ENCODE measurements at regions not wholly inside any gene's neighbourhood (a gene's known extent, or its start where the extent isn't known, plus 50 kb on each side); places are given as distances from the start of the nearest gene placed in this dataset.
"Not testable (repeated sequence)": the region's sequence is repeated elsewhere in the genome, so short reads cannot be mapped to it uniquely, and the experiment has no call there.

- H3K27ac ChIP-seq (ENCODE audit: low read length), result no peak overlapping the region
- no TSS peak for BruUV-seq (replicated peaks)
- in situ Hi-C loops (cut with HindIII; ENCODE audit: low pct_unique_long_range_greater_than_20kb, low sequenced_read_pairs) (no loop called here), intact Hi-C loops (cut with micrococcal nuclease; ENCODE audit: unreplicated experiment) (no loop called here)
- DNase-seq (ENCODE audit: low read depth, low spot score) (no peak), ATAC-seq (no peak)
- H3K36me3 ChIP-seq (ENCODE audit: control insufficient read depth, insufficient read depth, low read length), result no peaks in the 10 kb centered on the region
- no peak overlapping the region for H3K4me3 ChIP-seq (ENCODE audit: low read depth in 2 of 2, low read length in 2 of 2)
- TF ChIP-seq REST (IDR thresholded peaks at IDR 0.05; ENCODE audit: insufficient read depth in 1 of 2, low read depth in 2 of 2, low read length in 1 of 2) (no peak), CTCF (IDR thresholded peaks at IDR 0.05) (no peak), SIN3A (IDR thresholded peaks at IDR 0.05; ENCODE audit: borderline replicate concordance, insufficient read depth, low read depth, low read length) (no peak), TCF7L2 (IDR thresholded peaks at IDR 0.05; ENCODE audit: low read depth, low read length) (no peak), POLR2AphosphoS5 (IDR thresholded peaks at IDR 0.05; ENCODE audit: low read depth, low read length) (no peak)
- no peaks in the 10 kb centered on the region for H3K4me1 ChIP-seq (ENCODE audit: control insufficient read depth, insufficient read depth, low read length)
- H3K9me3 ChIP-seq (ENCODE audit: control insufficient read depth, insufficient read depth, low read depth, low read length), result no peaks in the 10 kb centered on the region
- H3K27me3 ChIP-seq (ENCODE audit: control insufficient read depth, insufficient read depth, low read length), result no peaks in the 10 kb centered on the region
- CTCF ChIA-PET, result no interaction called here
- POLR2A ChIA-PET, result no interaction called here
Measured at GRCh38 chr3:81068546-81068945, 692.9 kb downstream of the GBE1 start.

GRCh38 chr3:81063896-81064295 lies 697.5 kb downstream of the GBE1 start:
- ATAC-seq, result no peak
- in situ Hi-C loops (cut with HindIII; ENCODE audit: low pct_unique_long_range_greater_than_20kb, low sequenced_read_pairs) (no loop called here), intact Hi-C loops (cut with micrococcal nuclease; ENCODE audit: unreplicated experiment) (no loop called here)
- Histone ChIP-seq H3K36me3 (ENCODE audit: control insufficient read depth, insufficient read depth, low read length) (no peaks in the 10 kb centered on the region), H3K4me1 (ENCODE audit: control insufficient read depth, insufficient read depth, low read length) (no peaks in the 10 kb centered on the region), H3K9me3 (ENCODE audit: control insufficient read depth, insufficient read depth, low read depth, low read length) (no peaks in the 10 kb centered on the region), H3K27me3 (ENCODE audit: control insufficient read depth, insufficient read depth, low read length) (no peaks in the 10 kb centered on the region), H3K27ac (ENCODE audit: low read length) (no peak overlapping the region), H3K4me3 (ENCODE audit: low read depth in 2 of 2, low read length in 2 of 2) (no peak overlapping the region)
- DNase-seq (ENCODE audit: low read depth, low spot score), result no peak
- TF ChIP-seq REST (IDR thresholded peaks at IDR 0.05; ENCODE audit: insufficient read depth in 1 of 2, low read depth in 2 of 2, low read length in 1 of 2) (no peak), CTCF (IDR thresholded peaks at IDR 0.05) (no peak), POLR2AphosphoS5 (IDR thresholded peaks at IDR 0.05; ENCODE audit: low read depth, low read length) (no peak)
- BruUV-seq (replicated peaks), result no TSS peak
- ChIA-PET POLR2A (no interaction called here), CTCF (no interaction called here)

- ATAC-seq; H3K9me3 ChIP-seq (ENCODE audit: control insufficient read depth, insufficient read depth, low read depth, low read length); H3K4me1 ChIP-seq (ENCODE audit: control insufficient read depth, insufficient read depth, low read length); H3K27ac ChIP-seq (ENCODE audit: low read length); H3K36me3 ChIP-seq (ENCODE audit: control insufficient read depth, insufficient read depth, low read length); H3K4me3 ChIP-seq (ENCODE audit: low read depth in 2 of 2, low read length in 2 of 2); POLR2A ChIA-PET; CTCF ChIA-PET; intact Hi-C loops (cut with micrococcal nuclease; ENCODE audit: unreplicated experiment); DNase-seq (ENCODE audit: low read depth, low spot score); H3K27me3 ChIP-seq (ENCODE audit: control insufficient read depth, insufficient read depth, low read length); BruUV-seq (replicated peaks); in situ Hi-C loops (cut with HindIII; ENCODE audit: low pct_unique_long_range_greater_than_20kb, low sequenced_read_pairs): not testable (repeated sequence)
Measured at GRCh38 chr3:81051133-81051532, 710.3 kb downstream of the GBE1 start.

Measured in Panc1 (cell line).